HG03045 (cell line): ENCODE measurements at regions not wholly inside any gene's neighbourhood (a gene's known extent, or its start where the extent isn't known, plus 50 kb on each side); places are given as distances from the start of the nearest gene placed in this dataset.

ENCODE experiments used
- ATAC-seq: cut with Tn5 transposase; IDR thresholded peaks from one replicate; pipeline ENCODE4 v1.9.1; 2021; ENCODE audit warnings: mild to moderate bottlenecking, moderate library complexity; ENCODE audit not compliant: unreplicated experiment

DNA sequence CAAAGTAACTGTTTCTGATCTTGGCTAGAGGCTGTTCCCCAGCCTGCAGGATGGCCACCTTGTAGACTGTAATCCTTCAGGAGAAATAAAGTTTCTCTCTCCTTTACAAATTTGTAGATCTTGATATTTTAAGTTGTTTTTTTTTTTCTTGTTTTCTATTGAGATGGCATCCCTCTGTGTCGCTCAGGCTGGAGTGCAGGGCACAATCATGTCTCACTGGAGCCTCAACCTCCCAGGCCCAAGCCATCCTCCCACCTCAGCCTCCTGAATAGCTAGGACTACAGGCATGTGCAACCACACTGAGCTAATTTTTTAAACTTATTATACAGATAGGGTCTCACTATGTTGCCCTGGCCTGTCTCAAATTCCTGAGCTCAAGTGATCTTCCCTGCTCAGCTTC is 389.8 kb upstream of the LRRC4C start:
- ATAC-seq = no peak

GRCh38 chr11:41851743-41852142 is 392.3 kb upstream of the LRRC4C start:
- no peak for ATAC-seq

GRCh38 chr11:41861838-41862237 is 402.4 kb upstream of the LRRC4C start:
- no peak for ATAC-seq

DNA sequence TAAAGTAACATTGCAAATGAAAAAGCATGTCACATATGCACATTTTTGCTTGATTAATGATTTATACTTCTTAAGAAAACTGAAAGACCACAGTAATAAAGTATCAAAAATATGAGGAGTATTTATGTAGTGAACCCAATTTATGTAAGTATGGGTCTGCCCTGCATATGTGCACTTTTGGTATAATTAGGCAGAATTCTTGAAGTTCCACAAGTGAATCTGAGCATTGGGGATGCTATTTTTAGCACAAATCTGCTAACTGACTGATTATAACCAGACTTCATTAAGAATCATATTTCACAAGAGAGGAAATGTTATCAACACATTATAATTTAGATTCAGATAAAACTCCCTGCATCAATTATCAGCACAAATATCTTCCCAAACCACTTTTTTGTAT is 407.1 kb upstream of the LRRC4C start:
- no peak for ATAC-seq

- ATAC-seq = no peak
Measured at GRCh38 chr11:41868606-41869005, 409.2 kb upstream of the LRRC4C start.

GRCh38 chr11:41872426-41872825 is 413.0 kb upstream of the LRRC4C start:
- no peak for ATAC-seq

GRCh38 chr11:41872870-41873269 is 413.4 kb upstream of the LRRC4C start:
- ATAC-seq = no peak

DNA sequence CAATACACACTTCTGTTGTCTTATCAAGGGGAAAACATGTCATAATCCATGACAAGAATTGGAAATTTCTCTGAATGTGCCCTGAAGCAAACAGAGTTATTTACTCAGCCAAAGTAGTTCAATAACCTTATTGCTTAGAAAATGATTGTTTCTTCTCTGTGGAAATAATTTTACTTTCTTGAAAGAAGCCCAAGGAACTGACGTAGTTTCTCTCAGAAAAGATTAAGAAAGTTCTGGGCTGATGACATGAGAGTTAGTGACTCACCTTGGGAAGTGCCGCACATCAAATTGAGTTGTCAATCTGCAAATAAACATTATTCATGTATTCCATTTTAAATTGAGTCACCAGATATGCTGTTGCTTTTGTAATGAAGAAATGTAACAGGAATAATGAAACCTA is 418.6 kb upstream of the LRRC4C start:
- no peak for ATAC-seq

DNA sequence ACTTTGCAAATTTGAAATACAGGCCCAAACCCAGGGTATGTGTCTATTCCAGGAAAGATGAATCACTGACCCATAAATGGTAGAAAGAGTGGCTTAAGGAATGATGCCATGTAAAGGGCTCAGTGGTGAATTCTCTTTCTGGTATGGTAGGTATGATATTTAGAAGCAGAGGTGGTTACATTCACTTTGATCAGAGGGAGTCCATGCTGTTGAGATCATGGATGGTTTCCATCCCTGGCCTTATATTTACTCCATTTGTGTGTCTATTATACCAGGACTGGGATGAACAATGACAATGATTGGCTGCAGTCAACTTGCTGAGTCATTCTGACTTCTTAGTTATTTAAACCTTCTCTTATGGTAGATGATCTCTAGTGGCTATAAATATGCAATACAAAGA is 419.8 kb upstream of the LRRC4C start:
- ATAC-seq = no peak

GRCh38 chr11:41895081-41895480 is 435.6 kb upstream of the LRRC4C start:
- no peak for ATAC-seq

DNA sequence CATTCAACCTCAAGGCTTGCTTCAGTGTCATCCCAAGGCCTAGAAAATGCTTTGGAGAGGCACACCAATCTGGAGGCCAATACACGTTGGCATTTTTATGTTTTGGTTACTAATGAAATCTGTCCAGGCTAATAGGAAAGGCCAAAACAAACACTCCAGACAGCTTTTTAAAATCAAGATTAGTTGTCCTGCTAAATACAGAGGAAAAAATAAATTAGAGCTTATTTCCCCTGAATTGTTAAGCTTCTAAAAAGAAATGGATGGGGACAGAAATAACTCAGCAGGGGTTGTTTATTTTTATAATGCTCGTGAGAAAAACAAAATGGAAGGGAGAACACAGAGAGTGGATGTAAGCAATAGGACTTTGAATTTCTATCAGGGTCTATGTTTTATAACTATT is 438.5 kb upstream of the LRRC4C start:
- no peak for ATAC-seq

DNA sequence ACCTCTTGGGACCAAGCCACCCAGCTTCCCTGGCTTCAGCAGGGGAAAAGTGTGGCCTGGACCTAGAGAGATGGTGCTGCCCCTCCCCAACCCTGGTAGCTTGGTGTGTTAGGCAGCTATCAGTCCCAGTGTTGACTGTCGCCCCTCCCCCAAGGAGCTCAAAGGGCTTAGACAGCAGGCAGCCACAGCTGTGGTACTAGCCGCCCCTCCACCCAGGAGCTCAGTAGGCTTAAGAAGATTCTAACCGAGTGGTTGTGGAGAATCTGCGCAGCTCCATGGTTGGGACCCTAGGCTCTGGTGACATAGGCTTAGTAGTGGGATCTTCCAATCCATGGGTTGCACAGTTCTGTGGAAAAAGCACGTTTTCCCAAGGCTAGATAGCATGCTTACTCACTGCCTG is 458.4 kb upstream of the LRRC4C start:
- ATAC-seq = no peak

GRCh38 chr11:41920374-41920773 is 460.9 kb upstream of the LRRC4C start:
- ATAC-seq = no peak

DNA sequence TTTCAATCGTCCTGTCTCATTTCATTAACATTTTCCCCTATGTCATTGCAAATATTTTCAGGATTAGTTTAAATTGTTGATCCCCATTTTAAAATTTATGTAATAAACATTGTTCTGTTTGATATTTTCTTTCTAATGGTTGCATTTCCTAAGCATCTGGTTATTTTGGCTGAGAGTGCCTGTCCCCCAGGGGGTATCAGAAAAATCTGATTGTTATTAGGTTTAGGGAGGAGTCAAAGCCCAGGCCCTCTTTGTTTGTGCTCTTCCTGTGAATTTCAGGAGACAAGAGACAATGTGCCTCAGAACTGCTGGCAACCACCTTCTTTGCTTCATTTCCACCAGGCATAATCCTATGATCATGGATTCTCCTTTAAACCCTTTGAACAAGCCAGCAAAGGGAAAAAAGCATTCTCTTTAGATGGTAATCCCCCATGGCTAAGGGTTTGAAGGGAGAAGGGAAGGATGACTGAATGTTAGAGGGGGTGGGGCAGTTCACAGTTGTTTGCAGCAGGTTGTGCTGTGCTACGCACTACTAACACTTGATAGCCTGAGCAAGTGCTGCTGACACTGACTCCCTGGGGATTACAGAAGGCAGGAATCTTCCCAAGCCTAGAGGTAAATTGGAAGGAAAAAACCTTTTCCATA is 462.4 kb upstream of the LRRC4C start:
- ATAC-seq = no peak

DNA sequence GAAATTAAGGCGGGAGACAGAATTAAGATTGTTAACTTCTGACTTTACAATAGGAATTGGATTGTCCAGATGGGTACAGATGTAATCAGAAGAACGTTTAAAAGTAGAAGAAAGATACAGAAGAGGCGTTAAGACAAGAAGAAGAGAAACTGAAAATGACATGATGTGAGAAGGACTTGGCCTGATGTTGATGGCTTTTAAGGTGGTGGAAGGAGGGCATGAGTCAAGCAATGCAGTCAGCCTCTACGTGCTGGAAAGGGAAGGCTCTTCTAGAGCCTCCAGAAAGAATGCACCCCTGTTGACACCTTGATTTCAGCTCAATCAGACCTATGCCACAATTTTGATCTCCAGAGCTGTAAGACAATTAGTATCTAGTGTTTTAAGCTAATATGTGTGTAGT is 466.9 kb upstream of the LRRC4C start:
- ATAC-seq = no peak

DNA sequence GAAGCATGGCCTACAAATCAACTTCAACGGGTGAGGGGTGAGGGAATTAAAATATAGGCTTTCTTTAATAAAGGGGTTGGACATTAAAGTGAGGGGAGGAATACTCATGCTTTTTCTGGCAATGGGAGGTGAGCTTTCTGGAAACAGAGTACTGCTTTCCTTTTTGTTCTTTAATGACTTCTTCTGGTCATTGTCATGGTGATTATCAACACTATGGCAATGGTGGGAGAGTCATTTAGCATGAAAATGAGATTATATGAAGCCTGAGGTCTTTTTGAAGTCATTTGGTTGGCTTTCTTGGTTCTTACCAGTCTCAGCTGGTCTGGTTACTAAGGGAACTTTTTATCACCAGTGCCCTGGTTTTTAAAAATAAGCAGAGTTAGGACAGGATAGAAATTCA is 475.8 kb upstream of the LRRC4C start:
- no peak for ATAC-seq

- ATAC-seq = no peak
Measured at GRCh38 chr11:41935795-41936194, 476.3 kb upstream of the LRRC4C start.

GRCh38 chr11:41943656-41944055 is 484.2 kb upstream of the LRRC4C start:
- no peak for ATAC-seq

- ATAC-seq = no peak
Measured at GRCh38 chr11:41947392-41947791, 487.9 kb upstream of the LRRC4C start.

- ATAC-seq = no peak
Measured at GRCh38 chr11:41950470-41951143, 491.2 kb upstream of the LRRC4C start.

- no peak for ATAC-seq
Measured at GRCh38 chr11:41954034-41954433, 494.6 kb upstream of the LRRC4C start.

GRCh38 chr11:41955066-41955465 is 495.6 kb upstream of the LRRC4C start:
- no peak for ATAC-seq
